Panc1 (cell line): ENCODE measurements at regions not wholly inside any gene's neighbourhood (a gene's known extent, or its start where the extent isn't known, plus 50 kb on each side); places are given as distances from the start of the nearest gene placed in this dataset.

ENCODE experiments used
- ATAC-seq: fragments of 200-7000 bp; cut with Tn5 transposase; 2 replicates; pipeline ENCODE4 v1.9.1; 2020; ENCODE audit warnings: mild to moderate bottlenecking, moderate library complexity
- BruUV-seq: library from RNA; stranded (reverse); fragments of 400-500 nt; replicated peaks from 2 replicates; lab custom pipeline; 2021; lab: Mats Ljungman, UMichigan
- CTCF ChIA-PET: fragments of 300-600 bp; sonication (Branson Sonifier 250); formaldehyde crosslinking; loops from one replicate; lab custom pipeline; 2022; ENCODE audit warnings: antibody characterized with exemption; lab: Charles Lee
- POLR2A ChIA-PET: fragments of 300-600 bp; sonication (Branson Sonifier 250); formaldehyde crosslinking; loops from one replicate; lab custom pipeline; 2022; ENCODE audit warnings: antibody characterized with exemption; lab: Charles Lee
- DNase-seq: peaks from one replicate; pipeline ENCODE4 v3.0.0-alpha.2; 2010; ENCODE audit warnings: low read depth, low spot score
- H3K27ac ChIP-seq: 2 replicates; pipeline ENCODE4 v1.5.1; 2011; ENCODE audit warnings: mild to moderate bottlenecking, low read length, inconsistent platforms
- H3K27me3 ChIP-seq: fragments of 200-500 bp; sonication (Bioruptor generic); 2 replicates; pipeline ENCODE4 v1.6.0; 2014; ENCODE audit warnings: low read length, inconsistent platforms; ENCODE audit not compliant: control insufficient read depth, insufficient read depth
- H3K36me3 ChIP-seq: fragments of 200-500 bp; sonication (Bioruptor generic); 2 replicates; pipeline ENCODE4 v1.5.1; 2014; ENCODE audit warnings: inconsistent platforms, mild to moderate bottlenecking, low read length, moderate library complexity; ENCODE audit not compliant: control insufficient read depth, insufficient read depth
- H3K4me1 ChIP-seq: 2 replicates; pipeline ENCODE4 v1.5.1; 2011; ENCODE audit warnings: inconsistent platforms, mild to moderate bottlenecking, low read length, moderate library complexity; ENCODE audit not compliant: control insufficient read depth, insufficient read depth
- H3K4me3 ChIP-seq, 2 experiments: 2 replicates each; pipeline ENCODE4 v1.5.1; 2011 to 2012; ENCODE audit warnings: low read depth in 2 of 2, low read length in 2 of 2, mild to moderate bottlenecking in 2 of 2, inconsistent platforms in 1 of 2, moderate library complexity in 1 of 2
- H3K9me3 ChIP-seq: fragments of 200-500 bp; sonication (Bioruptor generic); 2 replicates; pipeline ENCODE4 v1.5.1; 2014; ENCODE audit warnings: low read depth, mild to moderate bottlenecking, inconsistent platforms, low read length, moderate library complexity; ENCODE audit not compliant: control insufficient read depth, insufficient read depth
- POLR2AphosphoS5 ChIP-seq: IDR thresholded peaks from 2 replicates; pipeline ENCODE4 v1.6.1; 2012; ENCODE audit warnings: mild to moderate bottlenecking, low read depth, low read length, moderate library complexity
- SIN3A ChIP-seq: IDR thresholded peaks from 2 replicates; pipeline ENCODE4 v1.6.1; 2012; ENCODE audit warnings: low read depth, mild to moderate bottlenecking, low read length, moderate library complexity, borderline replicate concordance; ENCODE audit not compliant: insufficient read depth
- TCF7L2 ChIP-seq: IDR thresholded peaks from 2 replicates; pipeline ENCODE4 v1.6.1; 2011; ENCODE audit warnings: mild to moderate bottlenecking, low read depth, low read length, inconsistent platforms
- in situ Hi-C: cut with HindIII; loops from 2 replicates; pipeline ENCODE4 v1.10.0; 2016; ENCODE audit warnings: low sequenced_read_pairs, low pct_unique_long_range_greater_than_20kb
- intact Hi-C: fragments of 100-400 bp; cut with micrococcal nuclease; formaldehyde crosslinking; loops from one replicate; pipeline ENCODE4 v1.10.0; 2022; ENCODE audit not compliant: unreplicated experiment
- TF ChIP-seq, protein P1 (sequence below): fragments of 450-650 bp; IDR thresholded peaks from 2 replicates; pipeline ENCODE4 v1.5.1; 2017; ENCODE audit warnings: mild to moderate bottlenecking
- TF ChIP-seq, protein P2 (sequence below), 2 experiments: IDR thresholded peaks; 2 replicates each; pipeline ENCODE4 v1.6.1; 2011 to 2012; ENCODE audit warnings: low read depth in 2 of 2, control low read depth in 1 of 2, low read length in 1 of 2, mild to moderate bottlenecking in 1 of 2, moderate library complexity in 1 of 2; ENCODE audit not compliant: insufficient read depth in 1 of 2

DNA sequence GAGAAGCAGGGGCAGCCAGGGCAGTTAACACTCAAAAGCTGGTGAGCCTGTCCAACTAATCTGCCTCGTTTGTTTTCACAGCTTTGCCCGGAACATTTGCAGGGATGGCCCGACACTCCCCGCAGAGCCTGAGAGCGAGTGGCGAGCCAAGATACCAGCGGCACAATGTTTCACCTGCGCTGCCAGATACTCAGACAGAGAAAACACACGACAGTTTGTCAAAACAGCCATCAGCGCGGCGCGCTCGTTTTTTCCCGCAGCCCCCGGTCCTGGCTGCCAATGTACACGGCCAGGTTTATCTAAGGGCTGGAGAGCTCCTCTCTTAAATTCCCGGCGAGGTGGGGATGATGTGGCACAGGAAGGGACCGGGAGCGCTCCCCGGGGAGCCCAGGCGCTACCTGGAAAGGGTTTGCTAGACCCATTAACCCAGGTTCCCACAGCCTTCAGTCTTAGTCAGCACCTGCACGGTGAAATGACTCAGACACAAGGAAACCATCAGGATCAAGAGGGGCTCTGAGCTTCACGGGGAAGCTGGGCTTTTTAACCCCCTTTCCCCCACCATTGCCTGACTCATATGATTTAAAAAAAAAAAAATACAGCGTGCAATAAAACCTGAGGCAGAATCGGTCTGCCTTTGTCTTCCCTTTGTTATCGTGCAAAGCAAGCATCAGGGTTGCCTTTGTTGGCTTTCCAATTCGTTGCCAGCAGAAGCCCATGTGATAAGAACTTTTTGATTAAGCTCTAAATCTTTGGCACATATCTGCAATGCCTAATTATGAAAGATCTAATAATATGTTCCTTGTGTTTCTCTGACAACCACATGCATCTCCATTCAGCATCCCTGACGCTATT, 186.2 kb downstream of the EFNB2 start:
- H3K27ac ChIP-seq = no peak overlapping the region

DNA sequence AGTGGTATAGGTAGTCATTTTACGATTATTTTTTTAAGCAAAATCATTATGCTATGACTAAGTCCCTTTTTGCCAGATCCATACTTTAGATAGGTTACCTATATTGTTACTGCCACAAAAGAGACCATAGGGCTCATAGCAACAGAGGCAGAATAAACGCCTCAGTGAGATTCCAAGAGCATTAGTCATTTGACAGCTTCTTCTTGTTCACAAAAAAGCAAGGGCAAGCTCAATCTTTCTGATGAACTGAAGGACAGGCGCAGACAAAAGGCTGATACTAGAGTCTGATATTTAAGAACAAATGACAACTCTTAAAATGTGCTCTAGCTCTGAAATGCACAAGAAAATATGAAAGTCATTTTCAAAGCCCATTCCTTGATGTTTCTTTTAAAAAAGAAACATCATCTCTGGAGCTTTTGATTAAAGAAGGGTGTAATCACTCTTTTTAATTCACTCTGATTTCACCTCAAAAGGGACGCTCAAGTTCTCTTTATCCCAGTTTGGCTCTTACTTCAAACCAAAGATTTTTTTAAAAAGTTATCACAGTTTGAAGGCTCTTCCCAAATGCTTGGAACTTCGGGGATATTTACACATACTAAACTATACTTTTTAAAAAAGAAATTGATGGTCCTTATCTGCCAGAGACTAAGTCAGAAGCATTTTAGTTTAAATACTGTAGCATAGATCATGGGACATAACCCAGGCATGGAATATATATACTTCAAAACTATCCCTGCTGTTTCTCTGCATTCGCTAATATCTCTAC, 187.2 kb downstream of the EFNB2 start:
- no peaks in the 10 kb centered on the region for H3K4me1 ChIP-seq
- ATAC-seq (no peak), DNase-seq (no peak)
- no peaks in the 10 kb centered on the region for H3K9me3 ChIP-seq
- POLR2A ChIA-PET = no interaction called here
- TF ChIP-seq TCF7L2 (no peak), POLR2AphosphoS5 (no peak), SIN3A (no peak)
- TF ChIP-seq, protein P1, sequence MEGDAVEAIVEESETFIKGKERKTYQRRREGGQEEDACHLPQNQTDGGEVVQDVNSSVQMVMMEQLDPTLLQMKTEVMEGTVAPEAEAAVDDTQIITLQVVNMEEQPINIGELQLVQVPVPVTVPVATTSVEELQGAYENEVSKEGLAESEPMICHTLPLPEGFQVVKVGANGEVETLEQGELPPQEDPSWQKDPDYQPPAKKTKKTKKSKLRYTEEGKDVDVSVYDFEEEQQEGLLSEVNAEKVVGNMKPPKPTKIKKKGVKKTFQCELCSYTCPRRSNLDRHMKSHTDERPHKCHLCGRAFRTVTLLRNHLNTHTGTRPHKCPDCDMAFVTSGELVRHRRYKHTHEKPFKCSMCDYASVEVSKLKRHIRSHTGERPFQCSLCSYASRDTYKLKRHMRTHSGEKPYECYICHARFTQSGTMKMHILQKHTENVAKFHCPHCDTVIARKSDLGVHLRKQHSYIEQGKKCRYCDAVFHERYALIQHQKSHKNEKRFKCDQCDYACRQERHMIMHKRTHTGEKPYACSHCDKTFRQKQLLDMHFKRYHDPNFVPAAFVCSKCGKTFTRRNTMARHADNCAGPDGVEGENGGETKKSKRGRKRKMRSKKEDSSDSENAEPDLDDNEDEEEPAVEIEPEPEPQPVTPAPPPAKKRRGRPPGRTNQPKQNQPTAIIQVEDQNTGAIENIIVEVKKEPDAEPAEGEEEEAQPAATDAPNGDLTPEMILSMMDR = no peak
- TF ChIP-seq, protein P2, sequence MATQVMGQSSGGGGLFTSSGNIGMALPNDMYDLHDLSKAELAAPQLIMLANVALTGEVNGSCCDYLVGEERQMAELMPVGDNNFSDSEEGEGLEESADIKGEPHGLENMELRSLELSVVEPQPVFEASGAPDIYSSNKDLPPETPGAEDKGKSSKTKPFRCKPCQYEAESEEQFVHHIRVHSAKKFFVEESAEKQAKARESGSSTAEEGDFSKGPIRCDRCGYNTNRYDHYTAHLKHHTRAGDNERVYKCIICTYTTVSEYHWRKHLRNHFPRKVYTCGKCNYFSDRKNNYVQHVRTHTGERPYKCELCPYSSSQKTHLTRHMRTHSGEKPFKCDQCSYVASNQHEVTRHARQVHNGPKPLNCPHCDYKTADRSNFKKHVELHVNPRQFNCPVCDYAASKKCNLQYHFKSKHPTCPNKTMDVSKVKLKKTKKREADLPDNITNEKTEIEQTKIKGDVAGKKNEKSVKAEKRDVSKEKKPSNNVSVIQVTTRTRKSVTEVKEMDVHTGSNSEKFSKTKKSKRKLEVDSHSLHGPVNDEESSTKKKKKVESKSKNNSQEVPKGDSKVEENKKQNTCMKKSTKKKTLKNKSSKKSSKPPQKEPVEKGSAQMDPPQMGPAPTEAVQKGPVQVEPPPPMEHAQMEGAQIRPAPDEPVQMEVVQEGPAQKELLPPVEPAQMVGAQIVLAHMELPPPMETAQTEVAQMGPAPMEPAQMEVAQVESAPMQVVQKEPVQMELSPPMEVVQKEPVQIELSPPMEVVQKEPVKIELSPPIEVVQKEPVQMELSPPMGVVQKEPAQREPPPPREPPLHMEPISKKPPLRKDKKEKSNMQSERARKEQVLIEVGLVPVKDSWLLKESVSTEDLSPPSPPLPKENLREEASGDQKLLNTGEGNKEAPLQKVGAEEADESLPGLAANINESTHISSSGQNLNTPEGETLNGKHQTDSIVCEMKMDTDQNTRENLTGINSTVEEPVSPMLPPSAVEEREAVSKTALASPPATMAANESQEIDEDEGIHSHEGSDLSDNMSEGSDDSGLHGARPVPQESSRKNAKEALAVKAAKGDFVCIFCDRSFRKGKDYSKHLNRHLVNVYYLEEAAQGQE (IDR thresholded peaks at IDR 0.05; ENCODE audit: insufficient read depth in 1 of 2, low read depth in 2 of 2, low read length in 1 of 2) = no peak
- BruUV-seq = no TSS peak
- H3K27me3 ChIP-seq = no peaks in the 10 kb centered on the region; the same call in 1 of the 2 replicates
- H3K4me3 ChIP-seq = no peak overlapping the region
- in situ Hi-C loops = no loop called here
- CTCF ChIA-PET = no interaction called here
- no peak overlapping the region for H3K27ac ChIP-seq
- no peaks in the 10 kb centered on the region for H3K36me3 ChIP-seq
- intact Hi-C loops = no loop called here

More for the DNA sequence above, 186.2 kb downstream of the EFNB2 start:
- POLR2A ChIA-PET = no interaction called here
- no peaks in the 10 kb centered on the region for H3K36me3 ChIP-seq
- no peaks in the 10 kb centered on the region for H3K9me3 ChIP-seq
- no peak for DNase-seq
- no peaks in the 10 kb centered on the region; the same call in 1 of the 2 replicates for H3K27me3 ChIP-seq
- intact Hi-C loops = no loop called here
- in situ Hi-C loops = no loop called here
- H3K4me1 ChIP-seq = no peaks in the 10 kb centered on the region
- ATAC-seq = peak; percentile 51; the same call in 1 of the 2 replicates
- BruUV-seq = no TSS peak
- TF ChIP-seq, protein P2 (IDR thresholded peaks at IDR 0.05; ENCODE audit: insufficient read depth in 1 of 2, low read depth in 2 of 2, low read length in 1 of 2) = no peak
- TF ChIP-seq, protein P1 = no peak
- TF ChIP-seq POLR2AphosphoS5 (no peak), SIN3A (no peak), TCF7L2 (no peak)
- H3K4me3 ChIP-seq = peak overlapping the region; percentile 24 to 42
- CTCF ChIA-PET = no interaction called here
